Activated T-helper 1 cell treated with anti-CD3 and anti-CD28 coated beads, Interleukin-2, amount 50 U/mL, for 16 hours (primary cell): ENCODE measurements at regions not wholly inside any gene's neighbourhood (a gene's known extent, or its start where the extent isn't known, plus 50 kb on each side); places are given as distances from the start of the nearest gene placed in this dataset.
"Not testable (repeated sequence)": the region's sequence is repeated elsewhere in the genome, so short reads cannot be mapped to it uniquely, and the experiment has no call there.

Source experiments
- DNase-seq, 2 donors: peaks; one replicate each; pipeline ENCODE4 v3.0.0-alpha.2; 2020; ENCODE audit warnings: low read depth in 1 of 2, low spot score in 1 of 2

GRCh38 chr15:31586841-31587240 lies 260.2 kb downstream of the KLF13 start:
- DNase-seq = no peak

- DNase-seq = no peak
Observed at GRCh38 chr15:31587583-31587982, 260.9 kb downstream of the KLF13 start.

GRCh38 chr15:31590609-31591008 lies 264.0 kb downstream of the KLF13 start:
- no peak for DNase-seq

- no peak for DNase-seq
Observed at GRCh38 chr15:31591908-31592307, 265.3 kb downstream of the KLF13 start.

GRCh38 chr15:31597466-31597865 lies 270.8 kb downstream of the KLF13 start:
- no peak for DNase-seq

GRCh38 chr15:31598620-31599019 lies 272.0 kb downstream of the KLF13 start:
- DNase-seq = no peak

GRCh38 chr15:31605467-31605931 lies 278.9 kb downstream of the KLF13 start:
- no peak for DNase-seq

GRCh38 chr15:31606194-31606669 lies 279.6 kb downstream of the KLF13 start:
- DNase-seq = no peak

GRCh38 chr15:31606931-31607497 lies 280.4 kb downstream of the KLF13 start:
- no peak for DNase-seq

GRCh38 chr15:31607656-31608055 lies 281.0 kb downstream of the KLF13 start:
- no peak for DNase-seq

- no peak for DNase-seq
Observed at GRCh38 chr15:31609258-31609681, 282.6 kb downstream of the KLF13 start.

GRCh38 chr15:31609906-31610305 lies 283.3 kb downstream of the KLF13 start:
- DNase-seq = no peak

GRCh38 chr15:31615643-31616415 lies 289.2 kb downstream of the KLF13 start:
- no peak for DNase-seq

- not testable (repeated sequence) for DNase-seq
Observed at GRCh38 chr15:31623297-31623696, 296.7 kb downstream of the KLF13 start.

- DNase-seq = not testable (repeated sequence)
Observed at GRCh38 chr15:31624115-31624514, 297.5 kb downstream of the KLF13 start.

- not testable (repeated sequence) for DNase-seq
Observed at GRCh38 chr15:31635715-31636114, 309.1 kb downstream of the KLF13 start.

- not testable (repeated sequence) for DNase-seq
Observed at GRCh38 chr15:31636911-31637310, 310.3 kb downstream of the KLF13 start.

GRCh38 chr15:31643955-31644354 lies 317.3 kb downstream of the KLF13 start:
- DNase-seq = not testable (repeated sequence)

GRCh38 chr15:31644761-31645160 lies 318.1 kb downstream of the KLF13 start:
- not testable (repeated sequence) for DNase-seq

- DNase-seq = not testable (repeated sequence)
Observed at GRCh38 chr15:31647337-31647826, 320.7 kb downstream of the KLF13 start.

- DNase-seq = not testable (repeated sequence)
Observed at GRCh38 chr15:31649634-31650033, 323.0 kb downstream of the KLF13 start.

- peak in 1 of 2 donors; percentile 28 for DNase-seq
Observed at GRCh38 chr15:31650055-31650701, 323.5 kb downstream of the KLF13 start.
